HT-29 (cell line): ENCODE measurements at regions not wholly inside any gene's neighbourhood (a gene's known extent, or its start where the extent isn't known, plus 50 kb on each side); places are given as distances from the start of the nearest gene placed in this dataset.

ENCODE experiments used
- DNase-seq: peaks from one replicate; pipeline ENCODE4 v3.0.0-alpha.2; 2015; ENCODE audit warnings: low spot score

DNA sequence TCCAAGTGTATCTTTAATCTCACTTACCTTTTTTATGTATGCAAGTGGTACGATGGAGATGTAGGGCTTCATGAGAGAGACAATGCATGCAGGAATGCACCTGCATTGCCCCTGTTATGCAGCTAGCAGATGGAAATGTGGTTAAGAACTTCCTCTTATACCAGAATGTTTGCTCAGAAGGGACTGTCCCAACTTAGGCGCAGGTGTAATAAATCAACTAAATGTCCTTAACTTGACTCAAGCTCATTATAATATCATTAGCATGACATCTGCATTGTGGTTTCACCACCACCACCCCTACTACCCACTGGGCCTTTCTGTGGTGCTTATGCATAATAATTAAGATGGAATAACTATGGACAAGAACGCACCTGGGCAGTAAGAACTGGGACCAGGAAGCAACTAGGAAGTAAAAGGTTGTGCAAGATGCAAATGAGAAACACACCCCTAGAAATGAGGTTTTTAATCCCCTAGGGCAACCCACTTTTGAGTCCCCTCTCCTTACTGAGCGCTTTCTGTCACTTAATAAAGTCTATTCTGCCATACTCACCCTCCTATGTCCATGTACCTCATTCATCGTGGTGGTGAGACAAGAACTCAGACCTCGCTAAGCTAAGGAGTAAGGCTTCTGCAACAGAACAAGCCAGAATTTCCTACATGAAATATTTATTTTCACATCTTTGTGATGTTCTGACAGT, 1103.3 kb upstream of the B3GALT2 start:
- no peak for DNase-seq

DNA sequence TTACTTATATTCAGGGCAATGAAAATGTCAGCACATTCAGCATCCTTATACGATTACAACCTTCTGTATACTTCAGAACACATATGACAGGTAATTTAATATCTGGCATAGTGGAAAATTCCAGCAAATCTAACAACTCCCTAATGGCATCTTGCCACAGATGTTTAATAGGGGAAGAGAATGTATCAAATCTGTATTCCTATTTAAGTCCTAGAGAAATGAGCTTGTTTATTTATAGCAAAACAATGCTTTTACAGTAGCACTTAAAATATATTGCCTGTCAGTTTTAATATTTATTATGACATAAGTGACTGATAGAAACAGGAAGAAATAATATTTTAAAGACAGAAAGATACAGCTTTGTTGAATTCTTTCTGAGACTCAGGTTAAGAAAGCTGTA, 1101.8 kb upstream of the B3GALT2 start:
- no peak for DNase-seq

DNA sequence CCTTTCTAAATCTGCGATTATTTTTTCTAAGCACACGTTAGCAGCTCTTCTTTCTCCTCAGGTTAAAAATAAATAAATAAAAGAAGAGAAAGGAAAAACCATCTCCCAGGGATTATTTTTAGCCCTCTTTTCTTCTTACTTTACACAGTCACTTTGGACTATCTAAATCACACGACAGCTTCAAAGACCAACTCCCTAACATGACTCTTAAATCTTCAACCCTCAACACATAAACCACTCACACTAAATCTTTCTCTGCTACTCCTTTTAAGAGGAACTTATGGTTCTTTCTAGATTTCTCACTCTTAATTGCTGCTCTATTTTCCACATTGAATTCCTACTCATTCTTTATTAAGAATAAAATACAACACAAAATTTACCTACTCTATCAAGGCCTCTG, 1095.0 kb upstream of the B3GALT2 start:
- no peak for DNase-seq

DNA sequence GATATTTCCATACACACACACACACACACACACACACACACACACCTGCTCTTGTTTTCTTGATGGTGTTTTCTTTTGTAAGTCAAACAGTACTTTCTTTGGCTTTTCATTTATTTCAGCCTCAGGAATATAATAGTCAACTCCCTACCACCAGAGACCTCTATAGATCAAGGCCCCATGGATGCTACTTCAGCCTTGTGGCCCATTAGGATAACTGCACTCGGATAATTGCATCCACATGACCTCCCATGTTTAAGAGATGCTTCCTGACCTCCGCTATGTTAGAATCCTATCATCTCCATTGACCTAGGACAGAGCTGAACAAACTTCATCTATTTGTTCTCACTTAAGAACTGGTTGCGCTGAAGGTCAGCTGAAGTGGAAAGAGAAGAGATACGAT, 1094.0 kb upstream of the B3GALT2 start:
- no peak for DNase-seq

DNA sequence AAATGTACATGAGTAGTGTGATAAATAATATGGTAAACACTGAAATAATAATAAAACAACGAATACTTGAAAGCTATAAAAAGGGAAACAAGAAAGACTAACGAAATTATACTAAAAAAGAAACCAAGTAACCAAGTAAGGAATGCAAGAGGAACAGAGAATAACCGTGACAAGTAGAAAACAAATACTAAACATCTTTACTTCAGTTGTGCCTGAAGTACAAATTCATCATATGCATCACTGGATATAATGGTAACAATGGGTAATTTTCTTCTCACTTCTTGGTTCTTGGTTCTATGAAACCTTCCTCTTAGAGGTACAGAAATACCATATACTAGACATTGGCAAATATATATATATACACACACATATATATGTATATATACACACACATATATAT, 1093.6 kb upstream of the B3GALT2 start:
- DNase-seq, result no peak

DNA sequence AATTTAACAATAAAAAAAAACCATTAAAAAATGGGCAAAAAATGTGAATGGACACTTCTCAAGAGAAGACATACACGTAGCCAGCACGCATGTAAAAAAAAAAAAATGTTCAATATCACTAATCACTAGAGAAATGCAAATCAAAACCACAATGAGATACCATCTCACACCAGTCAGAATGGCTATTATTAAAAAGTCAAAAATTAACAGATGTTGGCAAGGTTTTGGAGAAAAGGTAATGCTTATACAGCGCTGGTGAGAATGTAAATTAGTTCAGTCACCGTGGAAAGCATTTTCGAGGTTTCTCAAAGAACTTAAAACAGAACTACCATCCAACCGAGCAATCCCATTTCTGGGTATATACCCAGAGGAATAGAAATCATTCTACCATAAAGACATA, 1091.5 kb upstream of the B3GALT2 start:
- DNase-seq, result no peak

DNA sequence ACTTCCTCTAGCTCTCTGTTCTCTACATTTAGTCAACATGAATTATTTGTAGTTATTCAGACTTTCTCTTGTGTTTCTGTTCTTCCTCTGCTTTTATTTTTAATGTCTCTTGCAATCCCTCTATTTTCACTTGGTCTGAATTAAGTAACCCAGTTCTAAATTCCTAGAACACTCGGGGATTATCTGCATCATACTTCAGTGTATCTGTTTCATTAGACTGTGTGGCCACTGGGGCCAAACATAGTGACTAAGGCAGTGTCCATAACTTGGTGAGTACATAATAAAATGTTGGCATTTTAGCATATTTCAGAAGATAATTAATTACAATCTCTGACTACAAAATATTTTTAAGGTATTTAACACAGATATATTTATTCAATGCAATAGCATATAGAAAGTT, 1087.2 kb upstream of the B3GALT2 start:
- no peak for DNase-seq

DNA sequence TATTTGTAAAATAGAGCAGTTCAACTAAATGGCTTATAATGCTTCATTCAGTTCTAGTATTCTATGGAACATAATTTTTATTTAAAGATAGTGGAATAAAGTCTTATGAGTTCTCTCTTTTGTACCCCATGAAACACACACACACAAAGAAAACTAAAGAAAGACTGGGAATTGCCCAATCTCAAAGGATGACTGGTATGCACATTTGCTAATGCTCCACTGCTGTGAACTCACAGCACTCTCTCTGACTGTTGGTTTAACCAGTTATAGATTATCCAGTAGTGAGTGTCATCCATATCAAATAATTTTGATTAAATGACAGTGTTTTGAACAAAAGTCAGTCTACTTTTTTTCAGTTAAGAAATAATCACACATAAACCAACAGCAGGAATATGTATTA, 1082.4 kb upstream of the B3GALT2 start:
- no peak for DNase-seq

DNA sequence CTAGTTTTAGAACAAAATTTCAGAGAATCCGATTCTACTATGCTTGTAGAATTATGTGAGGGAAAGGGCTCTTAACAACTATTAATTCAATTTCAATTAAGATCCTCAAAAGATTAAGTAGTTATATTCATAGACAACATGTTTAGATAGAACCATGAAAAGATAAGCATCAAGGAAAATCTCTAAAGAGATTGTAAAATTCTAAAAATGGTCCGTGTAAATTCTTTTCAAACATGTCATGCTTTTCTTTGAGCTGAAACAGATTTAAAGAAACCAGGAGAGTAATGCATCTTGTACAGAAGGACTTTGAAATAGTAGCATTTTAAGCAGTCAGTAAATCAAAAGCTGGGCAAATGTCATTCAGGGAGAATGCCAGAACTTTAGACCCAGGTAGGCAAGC, 1080.6 kb upstream of the B3GALT2 start:
- DNase-seq, result no peak

DNA sequence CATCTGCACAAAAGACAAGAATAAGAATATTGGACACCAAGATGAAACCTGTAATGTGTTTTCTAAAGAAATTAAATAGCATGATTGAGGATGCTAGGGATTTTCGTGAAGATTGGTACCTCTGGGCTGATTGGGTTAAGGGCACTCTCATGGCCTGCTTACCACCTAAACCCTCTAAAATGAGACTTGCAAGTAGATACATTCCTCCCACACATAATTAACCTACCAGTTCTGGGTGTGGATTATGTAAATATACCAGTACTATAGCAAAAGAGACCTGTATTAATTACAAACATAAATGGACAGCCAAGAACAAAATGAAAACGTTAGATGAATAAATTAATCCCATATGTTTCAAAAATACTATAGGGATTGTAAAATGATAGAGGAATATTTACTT, 1069.6 kb upstream of the B3GALT2 start:
- DNase-seq, result no peak

DNA sequence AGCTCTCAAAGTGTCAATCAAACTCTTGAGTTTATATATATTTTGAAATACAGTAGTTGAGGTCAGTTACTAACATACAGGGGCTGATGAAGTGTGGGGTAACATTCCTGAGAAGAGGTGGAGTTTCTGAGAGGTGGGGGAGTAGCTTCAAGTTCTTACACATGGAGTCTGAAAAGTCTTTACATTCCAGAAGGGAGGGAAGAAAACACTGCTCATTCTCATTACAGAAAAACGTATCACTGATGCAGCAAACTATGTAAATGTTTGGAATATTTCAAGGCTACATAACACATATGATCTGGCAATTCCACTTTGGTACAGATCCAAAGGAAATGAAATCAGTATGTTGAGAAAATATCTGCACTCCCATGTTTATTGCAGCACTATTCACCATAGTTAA, 1065.8 kb upstream of the B3GALT2 start:
- DNase-seq, result no peak

DNA sequence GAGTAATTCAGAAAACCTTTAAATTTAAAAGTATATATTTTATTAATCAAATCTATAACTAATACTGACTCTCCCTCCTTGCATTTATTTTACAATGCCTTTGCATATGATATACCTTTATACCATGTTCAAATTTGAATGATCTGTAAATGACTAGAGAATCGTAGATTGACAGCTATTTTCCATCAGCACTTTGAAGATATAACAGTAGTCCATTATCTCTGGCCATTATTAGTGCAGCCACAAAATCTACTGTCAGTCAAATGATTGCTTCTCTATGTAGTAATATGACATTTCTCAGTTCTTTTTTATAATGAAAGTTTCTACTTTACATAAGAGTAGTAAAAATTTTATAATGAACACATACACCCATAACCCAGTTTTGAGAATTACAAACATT, 1054.8 kb upstream of the B3GALT2 start:
- no peak for DNase-seq

DNA sequence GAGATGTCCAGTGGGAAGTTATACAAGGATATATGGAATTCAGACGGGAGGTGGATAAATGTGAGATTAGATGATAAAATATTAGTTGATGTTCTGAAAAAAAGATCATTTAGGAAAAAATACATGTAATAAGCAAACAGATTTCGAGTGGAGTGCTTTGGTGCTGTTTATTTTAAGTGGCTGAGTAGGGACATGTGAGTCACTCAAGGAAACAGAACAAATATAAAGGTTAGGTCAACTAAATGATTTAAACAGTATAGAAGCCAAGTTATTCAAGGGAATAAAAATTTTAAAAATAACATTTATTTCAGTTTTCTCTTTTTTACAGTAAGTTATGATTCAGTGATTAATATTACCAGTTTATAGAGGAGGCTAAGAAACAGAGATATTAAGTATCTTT, 1046.7 kb upstream of the B3GALT2 start:
- no peak for DNase-seq

DNA sequence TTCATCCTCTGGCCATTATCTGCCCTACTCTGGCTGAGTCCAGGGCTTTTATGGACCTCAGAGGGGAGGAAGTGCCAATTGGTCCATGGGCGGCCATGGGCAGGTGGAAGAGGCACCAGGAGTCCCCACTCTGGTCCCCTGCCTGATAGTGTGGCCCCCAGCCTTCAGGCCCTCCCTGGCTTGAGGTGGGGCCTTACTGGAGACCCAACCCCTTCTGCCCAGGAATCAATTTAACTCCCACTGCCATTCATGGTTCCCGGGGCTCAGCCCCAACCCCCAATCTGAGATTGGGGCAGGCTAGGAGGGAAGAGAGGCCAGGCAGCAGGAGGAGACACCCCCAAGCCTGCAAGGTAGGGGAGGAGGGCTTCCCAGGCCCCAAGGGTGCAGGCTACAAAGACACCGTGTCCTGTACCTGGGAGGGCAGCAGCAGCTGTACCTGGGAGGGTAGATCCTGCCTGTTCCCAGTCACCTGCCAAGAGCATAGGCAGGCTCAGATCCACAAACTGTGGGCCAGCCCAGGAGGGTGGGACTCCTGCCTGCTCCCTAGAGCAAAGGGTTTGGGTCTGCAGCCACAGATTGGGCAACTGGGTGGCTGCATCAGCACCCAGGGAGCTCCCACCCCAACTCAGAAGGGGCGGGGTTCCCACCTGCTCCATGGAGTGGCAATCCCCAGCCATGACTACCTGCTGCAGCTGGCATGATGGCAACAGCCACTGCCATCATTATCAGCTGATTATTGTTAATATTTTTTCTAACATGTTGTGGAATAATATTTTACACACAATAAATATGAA, 1044.1 kb upstream of the B3GALT2 start:
- no peak for DNase-seq

DNA sequence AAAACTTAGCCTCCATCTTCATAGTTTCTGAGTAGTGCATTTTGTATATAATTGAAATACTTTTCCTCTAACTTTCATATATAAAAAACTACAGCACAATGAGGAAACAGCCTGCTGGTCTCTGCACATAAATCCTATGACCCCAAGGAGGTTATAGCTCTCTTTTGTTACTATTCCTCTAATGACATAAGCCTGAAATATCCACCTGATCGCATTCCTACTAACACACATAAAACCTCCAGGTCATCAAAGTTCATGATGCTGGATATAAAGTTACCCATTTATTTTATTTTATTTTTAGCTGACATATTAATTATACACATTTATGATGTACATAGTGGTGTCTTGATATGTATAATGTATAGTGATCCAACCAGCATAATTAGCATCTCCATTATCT, 1042.0 kb upstream of the B3GALT2 start:
- DNase-seq, result no peak

DNA sequence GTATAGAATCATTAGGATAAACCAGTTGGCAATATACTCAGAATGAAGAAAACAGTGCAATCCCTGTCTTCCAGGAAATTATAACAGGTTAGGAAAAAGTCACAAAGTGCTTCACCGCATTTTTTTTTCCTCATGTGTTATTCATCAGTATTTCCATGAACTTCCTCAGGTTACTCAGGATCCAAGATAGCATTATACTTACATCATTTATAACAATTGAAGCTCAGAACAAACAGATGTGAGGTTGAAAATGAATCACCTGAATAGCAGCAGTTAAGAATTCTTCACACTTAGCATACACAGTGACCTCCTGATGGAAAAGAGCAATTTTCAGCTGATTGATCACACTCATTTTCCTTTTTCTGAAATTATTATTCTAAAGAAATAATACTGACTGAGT, 1040.7 kb upstream of the B3GALT2 start:
- DNase-seq, result no peak

DNA sequence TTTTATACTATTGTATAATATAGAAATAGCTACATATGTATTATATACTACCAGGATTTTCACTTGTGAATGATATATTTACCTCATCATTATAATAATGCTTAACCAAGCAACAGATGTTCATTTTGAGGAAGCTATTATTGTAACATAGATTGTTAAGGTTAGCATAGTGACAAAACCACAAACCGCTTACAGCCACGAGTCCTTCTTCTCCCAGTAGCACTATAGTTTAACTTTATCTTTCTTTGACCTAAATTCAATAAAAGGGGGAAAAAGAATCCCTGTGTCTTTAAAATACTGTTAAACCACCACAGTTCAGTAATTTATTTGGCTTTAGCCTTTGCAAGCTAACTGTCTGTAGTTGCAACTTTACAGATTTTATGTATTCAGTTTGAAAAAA, 1039.4 kb upstream of the B3GALT2 start:
- DNase-seq, result no peak

DNA sequence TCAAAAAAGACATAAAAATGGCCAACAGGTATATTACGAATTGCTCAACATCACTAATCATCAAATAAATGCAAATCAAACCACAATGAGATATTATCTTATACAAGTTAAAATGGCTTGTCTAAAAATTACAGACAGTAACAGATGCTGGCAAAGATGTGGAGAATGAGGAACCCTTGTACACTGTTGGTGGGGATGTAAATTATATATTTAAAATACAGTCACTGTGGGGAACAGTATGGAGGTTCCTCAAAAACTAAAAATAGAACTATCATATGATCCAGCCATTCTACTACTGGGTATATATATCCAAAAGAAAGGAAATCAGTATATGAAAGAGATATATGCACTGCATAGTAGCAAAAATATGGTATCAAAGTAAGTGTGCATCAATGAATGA, 1037.2 kb upstream of the B3GALT2 start:
- DNase-seq, result no peak

DNA sequence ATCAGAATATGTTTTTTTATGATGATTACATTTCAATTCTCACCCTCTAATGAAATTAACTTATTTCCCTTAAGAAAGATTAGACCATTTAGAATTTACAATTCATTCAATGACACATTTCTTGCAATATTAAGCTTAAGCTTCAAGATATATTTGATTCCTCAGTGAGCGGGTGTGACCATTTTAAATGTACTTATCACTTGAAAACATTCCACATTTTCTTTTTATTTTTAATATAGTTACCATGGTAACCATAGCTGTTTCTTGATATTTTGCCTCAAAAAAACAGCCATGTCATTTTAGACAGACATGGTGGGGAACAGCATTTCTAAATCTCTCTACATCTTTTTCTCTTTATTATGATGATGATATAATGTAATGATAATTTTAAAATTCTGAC, 1029.0 kb upstream of the B3GALT2 start:
- no peak for DNase-seq

DNA sequence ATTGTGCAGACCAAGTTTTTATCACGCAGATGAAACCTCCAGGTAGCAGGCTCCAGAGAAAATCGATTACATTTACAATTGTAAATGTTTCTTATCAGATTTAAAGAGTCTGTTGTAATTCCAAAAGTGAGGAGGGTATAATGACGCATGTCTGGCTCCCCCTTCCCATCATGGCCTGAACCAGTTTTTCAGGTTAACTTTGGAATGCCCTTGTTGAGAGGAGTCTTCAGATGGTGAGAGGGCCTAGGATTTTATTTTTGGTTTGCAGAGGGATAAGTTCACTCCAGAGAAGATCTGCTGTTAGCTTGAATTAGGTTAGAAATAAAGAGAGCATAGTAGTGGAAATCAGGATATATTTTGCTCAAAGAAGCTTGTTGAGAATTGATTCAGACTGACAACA, 1028.3 kb upstream of the B3GALT2 start:
- DNase-seq, result no peak

DNA sequence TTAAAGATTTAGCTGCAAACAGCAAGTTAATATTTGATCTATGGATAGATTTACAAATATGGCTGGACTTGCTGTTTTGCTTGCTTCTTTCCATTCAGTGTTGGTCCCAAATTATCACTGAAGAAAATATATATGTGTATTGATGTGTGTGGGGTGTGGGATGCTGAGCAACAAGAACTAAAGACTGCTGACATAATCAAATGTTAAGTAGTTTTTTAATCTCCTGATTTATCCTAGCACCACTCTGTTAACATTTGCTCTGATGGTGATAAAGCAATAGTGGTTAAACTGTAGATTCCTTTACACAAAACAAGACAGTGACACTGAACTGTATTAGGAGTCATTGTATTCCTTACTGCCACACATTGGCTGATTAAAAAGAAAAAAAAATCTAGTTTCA, 1023.5 kb upstream of the B3GALT2 start:
- DNase-seq, result no peak

DNA sequence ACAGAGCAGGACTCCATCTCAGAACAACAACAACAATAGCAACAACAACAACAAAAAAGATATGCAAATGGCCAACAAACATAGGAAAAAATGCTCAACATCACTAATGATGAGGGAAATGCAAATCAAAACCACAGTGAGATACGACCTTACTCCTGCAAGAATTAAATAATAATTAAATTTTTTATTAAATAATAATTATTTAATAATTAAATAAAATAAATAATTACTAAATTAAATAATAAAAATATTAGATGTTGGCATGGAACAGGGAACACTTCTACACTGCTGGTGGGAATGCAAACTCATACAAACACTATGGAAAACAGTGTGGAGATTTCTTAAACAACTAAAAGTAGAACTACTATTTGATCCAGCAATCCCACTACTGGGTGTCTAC, 1022.3 kb upstream of the B3GALT2 start:
- DNase-seq, result no peak

DNA sequence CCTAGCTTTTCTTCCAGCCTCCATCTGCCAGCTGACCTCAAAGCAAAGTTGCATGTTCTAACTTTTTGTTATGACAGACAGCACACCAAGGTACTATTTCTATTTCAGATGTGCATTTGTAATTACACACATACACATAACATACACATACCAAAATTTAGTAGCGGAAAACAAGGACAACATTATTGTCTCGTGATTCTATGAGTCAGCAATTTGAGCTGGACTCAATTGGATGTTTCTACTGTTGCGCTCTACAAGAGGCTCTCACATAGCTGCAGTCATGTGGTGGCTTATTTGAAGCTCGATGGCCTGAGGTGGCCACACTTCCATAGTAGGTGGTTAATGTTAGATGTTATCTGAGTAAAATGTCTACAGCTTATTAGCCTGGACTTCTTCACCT, 1010.1 kb upstream of the B3GALT2 start:
- DNase-seq, result no peak

DNA sequence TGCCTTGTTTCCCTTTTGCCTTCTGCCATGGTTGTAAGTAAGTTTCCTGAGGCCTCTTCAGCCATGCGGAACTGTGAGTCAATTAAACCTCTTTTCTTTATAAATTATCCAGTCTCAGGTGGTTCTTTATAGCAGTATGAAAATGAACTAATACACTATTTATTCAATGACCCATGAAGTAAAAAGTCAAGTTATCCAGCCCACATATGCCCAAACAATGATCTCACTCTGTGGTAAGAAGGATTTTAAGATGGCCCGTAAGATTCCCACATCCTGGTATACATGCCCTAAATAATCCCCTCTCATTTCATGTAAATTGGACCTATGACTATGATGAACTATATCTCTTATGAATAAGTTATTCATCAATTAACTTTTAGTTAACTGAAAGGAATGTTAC, 1008.3 kb upstream of the B3GALT2 start:
- DNase-seq, result no peak
